ENCODE measurements at regions not wholly inside any gene's neighbourhood (a gene's known extent, or its start where the extent isn't known, plus 50 kb on each side); places are given as distances from the start of the nearest gene placed in this dataset.

- Histone ChIP-seq H4K20me1 (ENCODE audit: control insufficient read depth, insufficient read depth, insufficient read length) (no peaks in the 10 kb centered on the region), H3K9ac (ENCODE audit: extremely low read depth, insufficient read length, low read length) (no peak overlapping the region), H4K8ac (replicated peaks; ENCODE audit: insufficient read length, low read depth, low read length) (no peak overlapping the region), H3K27ac (ENCODE audit: insufficient read length, low read depth, low read length) (no peak overlapping the region), H2AK5ac (ENCODE audit: insufficient read length, low read length) (no peak overlapping the region), H3K4me2 (ENCODE audit: insufficient read depth, insufficient read length, low read length) (no peak overlapping the region), H2BK20ac (ENCODE audit: low read depth, low read length, poor library complexity, severe bottlenecking) (no peak overlapping the region), H2BK15ac (ENCODE audit: low read depth, low read length) (no peak overlapping the region), H2BK12ac (ENCODE audit: insufficient read length, low read depth, low read length) (no peak overlapping the region), H2BK5ac (ENCODE audit: insufficient read length, low read length) (no peak overlapping the region), H3K79me1 (ENCODE audit: insufficient read depth, low read depth, low read length, poor library complexity, severe bottlenecking) (no peaks in the 10 kb centered on the region), H3K4ac (ENCODE audit: low read depth, low read length) (no peak overlapping the region), H2BK120ac (ENCODE audit: low read depth, low read length, poor library complexity, severe bottlenecking) (no peak overlapping the region), H4K91ac (ENCODE audit: insufficient read length, low read depth, low read length) (no peak overlapping the region), H3K23ac (ENCODE audit: insufficient read length, low read depth, low read length) (no peak overlapping the region), H3K56ac (ENCODE audit: insufficient read length, low read depth, low read length) (no peak overlapping the region), H3K79me2 (ENCODE audit: insufficient read depth, low read length) (no peaks in the 10 kb centered on the region), H4K5ac (ENCODE audit: insufficient read length, low read depth, low read length) (no peak overlapping the region), H3K4me1 (ENCODE audit: insufficient read depth, low read length) (no peaks in the 10 kb centered on the region), H3K27me3 (ENCODE audit: insufficient read depth, low read length) (no peaks in the 10 kb centered on the region), H3K18ac (ENCODE audit: insufficient read length, low read depth, low read length) (no peak overlapping the region), H3K14ac (ENCODE audit: insufficient read depth, low read length) (no peak overlapping the region), H3K9me3 (ENCODE audit: control insufficient read depth, low read depth, low read length) (peaks cover 11% of the 10 kb centered on the region), H2AFZ (ENCODE audit: low read length) (no peak overlapping the region), H3K23me2 (ENCODE audit: insufficient read length, low read depth, low read length, poor library complexity, severe bottlenecking) (no peaks in the 10 kb centered on the region), H3T11ph (ENCODE audit: low read length) (no peak overlapping the region)
- no CpG with 5 or more reads among the region's 1 CpG for WGBS (ENCODE audit: extremely low coverage, insufficient read length, low lambda C conversion rate)
- Mint-ChIP-seq H3K4me3 (no peak overlapping the region), H3K9me3 (peaks cover 16 to 21% of the 10 kb centered on the region in 2 experiments), H3K36me3 (ENCODE audit: insufficient read depth in 1 of 3, low read depth in 3 of 3) (peaks cover 15 to 23% (median 15%) of the 10 kb centered on the region in 3 experiments), H3K27me3 (ENCODE audit: low read depth) (no peaks in the 10 kb centered on the region), H3K27ac (no peak overlapping the region; a peak in 1 of 7 replicates), H3K4me1 (peaks cover 21 to 24% of the 10 kb centered on the region in 2 experiments)
- DNase-seq, result peak; percentile 32
- TF ChIP-seq CTCF (conservative IDR thresholded peaks at IDR 0.05), result no peak
Observed at GRCh38 chr14:40362856-40363255, 930.6 kb upstream of the FBXO33 start.
